Sigmoid colon (tissue), 4 donors: ENCODE measurements at regions not wholly inside any gene's neighbourhood (a gene's known extent, or its start where the extent isn't known, plus 50 kb on each side); places are given as distances from the start of the nearest gene placed in this dataset.

Experiments
- CTCF ChIP-seq, 4 experiments: fragments of 450-650 bp in 3 of 4; fragments of 200-600 bp in 1 of 4; IDR thresholded peaks; one replicate each; pipeline ENCODE4 v1.5.1; 2016 to 2019; ENCODE audit warnings: antibody characterized with exemption in 4 of 4, mild to moderate bottlenecking in 3 of 4, moderate library complexity in 2 of 4
- POLR2A ChIP-seq, 2 donors: fragments of 450-650 bp; IDR thresholded peaks; one replicate each; pipeline ENCODE4 v1.6.1; 2016; ENCODE audit warnings: antibody characterized with exemption in 2 of 2, mild to moderate bottlenecking in 2 of 2, moderate library complexity in 2 of 2
- POLR2AphosphoS5 ChIP-seq, 4 donors: sonication (generic); formaldehyde crosslinking; IDR thresholded peaks; one replicate each; pipeline ENCODE4 v1.6.1; 2017; ENCODE audit warnings: antibody characterized with exemption in 4 of 4

- TF ChIP-seq CTCF (IDR thresholded peaks at IDR 0.05), result no peak
- TF ChIP-seq POLR2A (IDR thresholded peaks at IDR 0.05), result no peak
- TF ChIP-seq POLR2AphosphoS5 (IDR thresholded peaks at IDR 0.05), result no peak
These were observed 1498.7 kb upstream of the CADM2 start for GRCh38 chr3:83460052-83460451.
